A204.1 (cell line): ENCODE measurements at regions not wholly inside any gene's neighbourhood (a gene's known extent, or its start where the extent isn't known, plus 50 kb on each side); places are given as distances from the start of the nearest gene placed in this dataset.
"Not testable (repeated sequence)": the region's sequence is repeated elsewhere in the genome, so short reads cannot be mapped to it uniquely, and the experiment has no call there.

Source experiments
- FAIRE-seq: peaks from 2 replicates; lab custom pipeline; 2012; peaks lifted over from hg19 to GRCh38; lab: Jason Lieb, UNC

DNA sequence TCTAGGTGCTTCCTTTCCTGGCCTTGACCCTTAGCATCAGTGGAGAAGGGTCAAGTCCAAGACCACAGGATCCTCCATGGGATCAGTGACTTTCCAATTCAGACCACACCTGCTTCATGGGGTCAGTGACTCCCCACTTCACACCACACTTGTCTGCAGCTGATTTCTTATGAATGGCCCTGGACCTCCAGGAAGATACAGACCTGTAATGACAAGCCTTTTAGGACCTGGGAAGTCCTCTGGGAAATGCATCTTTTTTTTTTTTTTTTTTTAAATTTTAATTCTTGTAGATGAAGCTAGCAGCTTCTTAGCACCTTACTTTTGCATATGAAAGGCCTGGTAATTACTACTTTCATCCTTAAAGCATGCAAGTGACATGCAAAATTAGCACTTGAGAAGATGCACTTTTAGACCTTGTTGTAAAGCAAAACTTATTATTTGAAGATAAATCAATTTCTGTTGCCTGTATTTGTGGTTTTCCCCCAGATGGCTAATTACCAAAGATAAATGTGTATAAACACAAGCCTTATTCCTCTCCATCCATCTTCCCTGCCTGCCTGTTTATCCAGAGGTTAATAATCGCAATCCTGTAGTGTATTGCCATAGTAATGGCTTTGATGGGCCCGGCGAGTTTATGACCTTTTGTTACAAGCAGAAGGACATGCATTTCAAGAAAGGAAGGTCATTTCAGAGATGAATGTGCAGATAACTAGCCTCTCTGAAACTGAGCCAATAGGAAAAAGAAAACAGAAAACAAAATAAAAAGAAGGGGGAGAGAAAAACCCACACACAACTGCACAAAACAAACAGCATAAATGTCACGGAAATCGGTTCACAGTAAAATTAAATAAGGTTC, 1018.7 kb downstream of the TYW1 start:
- no peak for FAIRE-seq

DNA sequence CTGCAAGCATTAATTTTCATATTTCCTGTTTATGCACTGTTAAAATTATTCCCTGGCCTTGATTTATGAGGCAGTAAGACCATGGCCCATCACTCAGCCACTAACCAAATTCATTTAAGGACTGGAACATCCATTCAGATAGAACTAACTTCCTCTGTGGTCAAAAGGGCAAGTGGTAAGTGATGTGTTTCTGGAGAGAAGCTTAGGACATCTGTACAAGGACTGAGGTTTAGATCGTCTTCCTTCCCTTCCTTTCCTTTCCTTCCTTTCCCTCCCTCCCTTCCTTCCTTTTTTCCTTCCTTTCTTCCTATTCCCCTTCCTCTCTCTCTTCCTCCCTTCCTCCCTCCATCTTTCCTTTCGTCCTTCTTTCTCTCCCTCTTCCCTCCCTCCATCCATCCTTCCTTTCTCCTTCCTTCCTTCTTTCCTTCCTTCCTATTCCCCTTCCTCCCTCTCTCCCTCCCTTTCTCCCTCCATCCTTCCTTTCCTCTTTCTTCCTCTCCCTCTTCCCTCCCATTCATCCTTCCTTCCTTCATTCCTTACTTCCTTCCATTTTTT, 1019.4 kb downstream of the TYW1 start:
- FAIRE-seq = no peak

- FAIRE-seq = no peak
Observed at GRCh38 chr7:68020102-68020501, 1023.5 kb downstream of the TYW1 start.

GRCh38 chr7:68025369-68025768, 1028.7 kb downstream of the TYW1 start:
- FAIRE-seq = no peak

DNA sequence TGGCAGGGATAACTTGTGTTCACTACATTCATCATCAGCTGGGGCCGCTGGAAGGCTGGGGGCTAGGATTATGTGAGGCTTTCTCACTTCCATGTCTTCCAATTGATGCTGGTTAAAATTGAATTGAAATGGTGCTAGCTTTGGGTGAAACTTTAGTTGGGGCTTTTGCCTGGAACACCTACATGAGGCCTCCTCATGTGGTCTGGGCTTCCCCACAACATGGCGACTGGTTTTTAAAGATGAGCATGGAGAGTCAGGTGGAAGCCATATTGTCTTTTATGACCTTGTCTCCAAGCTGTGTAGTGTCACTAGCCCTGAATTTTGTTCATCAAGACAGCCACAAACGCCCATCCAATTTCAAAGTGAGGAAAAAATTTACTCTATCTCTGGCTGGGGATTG, 1033.9 kb downstream of the TYW1 start:
- no peak for FAIRE-seq

DNA sequence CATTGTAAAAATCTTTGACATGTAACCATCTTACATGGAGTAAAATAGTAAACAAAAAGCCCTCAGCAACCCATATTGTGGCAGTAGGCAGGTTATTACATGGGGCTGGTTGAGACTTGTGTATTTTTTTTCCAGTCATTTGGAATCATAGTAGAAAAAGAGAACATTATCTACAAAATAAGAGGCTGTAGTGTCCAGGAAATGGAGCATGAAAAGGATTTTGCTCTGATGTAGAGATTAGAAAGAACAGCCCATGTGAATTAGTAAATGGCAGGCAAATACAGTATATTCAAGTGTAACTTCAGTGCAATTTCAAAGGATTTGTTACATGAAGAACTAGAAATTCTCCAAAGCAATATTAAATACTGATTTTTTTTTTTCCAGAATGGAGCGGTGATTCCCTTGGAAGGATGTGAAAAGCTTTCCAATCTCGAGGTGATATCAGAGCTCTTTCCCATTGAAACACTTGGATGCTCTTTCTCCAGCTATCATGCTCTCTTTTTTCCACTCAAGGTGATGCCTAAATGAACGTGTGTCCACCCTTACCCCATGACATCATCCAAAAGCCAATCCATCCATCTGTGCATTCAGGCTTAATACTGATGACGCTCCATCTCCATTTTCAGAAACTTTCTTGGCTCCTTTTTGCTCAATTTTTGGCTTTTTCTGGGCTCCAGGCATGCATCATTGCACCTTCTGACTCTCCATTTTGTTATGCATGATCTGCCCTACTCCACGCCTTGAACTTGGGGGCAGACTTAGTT, 1034.7 kb downstream of the TYW1 start:
- no peak for FAIRE-seq

GRCh38 chr7:68038621-68039314, 1042.1 kb downstream of the TYW1 start:
- no peak for FAIRE-seq

DNA sequence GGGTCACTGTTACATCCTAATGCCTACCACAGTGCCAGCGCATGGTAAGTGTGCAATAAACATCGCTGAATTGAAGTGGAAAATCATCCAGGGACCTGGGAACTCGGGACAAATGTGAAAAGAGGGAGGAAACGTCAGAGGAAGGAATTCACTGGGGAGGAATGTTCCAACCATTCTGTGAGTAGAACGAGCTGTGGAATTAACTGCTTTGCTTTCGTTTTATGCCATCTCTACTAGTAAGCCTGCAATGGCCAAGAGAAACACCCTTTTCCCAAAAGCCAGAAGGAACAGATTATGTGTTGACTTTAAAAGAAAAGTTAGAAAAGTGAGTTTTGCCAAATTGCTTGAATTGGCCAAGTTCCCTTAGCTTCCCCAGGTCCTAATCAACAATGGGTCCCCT, 1044.9 kb downstream of the TYW1 start:
- FAIRE-seq = no peak

DNA sequence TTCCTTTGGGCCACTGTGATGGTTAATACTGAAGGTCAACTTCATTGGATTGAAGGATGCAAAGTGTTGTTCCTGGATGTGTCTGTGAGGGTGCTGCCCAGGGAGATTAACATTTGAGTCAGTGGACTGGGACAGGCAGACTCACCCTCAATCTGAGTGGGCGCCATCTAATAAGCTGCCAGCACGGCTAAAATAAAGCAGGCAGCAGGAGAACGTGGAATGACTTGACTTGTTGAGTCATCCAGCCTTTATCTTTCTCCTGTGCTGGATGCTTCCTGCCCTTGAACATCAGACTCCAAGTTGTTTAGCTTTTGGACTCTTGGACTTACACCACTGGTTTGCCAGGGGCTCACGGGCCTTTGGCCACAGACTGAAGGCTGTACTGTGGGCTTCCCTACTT, 1046.9 kb downstream of the TYW1 start:
- no peak for FAIRE-seq

GRCh38 chr7:68050627-68051026, 1054.0 kb downstream of the TYW1 start:
- no peak for FAIRE-seq

DNA sequence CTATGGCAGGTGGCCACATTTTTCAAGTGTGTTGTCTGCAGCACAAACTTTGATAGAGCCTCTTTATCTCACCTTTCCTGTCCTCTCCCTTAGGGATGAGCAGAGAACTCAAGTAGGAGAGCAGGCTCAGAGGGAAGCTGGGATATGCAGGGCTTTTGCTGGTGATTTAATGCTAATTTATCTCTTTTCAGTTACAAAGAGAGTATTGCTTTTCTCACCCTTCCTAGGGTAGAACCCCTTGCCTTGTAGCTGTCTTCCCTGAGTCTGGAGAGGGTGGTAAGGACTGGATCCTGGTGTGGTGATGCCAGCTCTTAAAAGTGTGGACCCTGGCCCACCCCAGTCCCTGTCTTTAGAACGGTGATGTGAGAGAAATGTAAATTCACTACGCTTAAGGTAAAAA, 1061.4 kb downstream of the TYW1 start:
- FAIRE-seq = no peak

GRCh38 chr7:68063171-68063570, 1066.5 kb downstream of the TYW1 start:
- FAIRE-seq = no peak

GRCh38 chr7:68065581-68065980, 1068.9 kb downstream of the TYW1 start:
- FAIRE-seq = no peak

DNA sequence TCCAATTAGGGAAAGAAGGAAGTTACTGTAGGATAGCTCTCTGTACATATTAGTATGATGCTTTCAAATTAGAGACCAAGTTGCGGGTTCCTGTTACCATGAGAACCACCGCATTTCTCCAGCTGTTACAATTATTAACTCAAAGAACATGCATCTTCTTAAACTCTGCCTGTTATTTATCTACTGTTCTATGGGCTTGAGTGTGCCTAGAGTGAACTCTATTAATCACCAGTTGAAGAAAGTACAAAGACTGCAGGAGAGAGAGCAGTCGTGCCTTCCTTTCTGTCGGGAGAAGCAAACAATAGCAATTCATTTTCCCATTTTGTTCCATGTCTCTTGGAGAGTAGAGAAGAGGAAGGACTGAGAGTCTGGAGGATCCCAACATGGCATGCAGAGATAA, 1071.2 kb downstream of the TYW1 start:
- FAIRE-seq = no peak

GRCh38 chr7:68070992-68071391, 1074.4 kb downstream of the TYW1 start:
- no peak for FAIRE-seq

- FAIRE-seq = no peak
Observed at GRCh38 chr7:68073701-68074100, 1077.1 kb downstream of the TYW1 start.

DNA sequence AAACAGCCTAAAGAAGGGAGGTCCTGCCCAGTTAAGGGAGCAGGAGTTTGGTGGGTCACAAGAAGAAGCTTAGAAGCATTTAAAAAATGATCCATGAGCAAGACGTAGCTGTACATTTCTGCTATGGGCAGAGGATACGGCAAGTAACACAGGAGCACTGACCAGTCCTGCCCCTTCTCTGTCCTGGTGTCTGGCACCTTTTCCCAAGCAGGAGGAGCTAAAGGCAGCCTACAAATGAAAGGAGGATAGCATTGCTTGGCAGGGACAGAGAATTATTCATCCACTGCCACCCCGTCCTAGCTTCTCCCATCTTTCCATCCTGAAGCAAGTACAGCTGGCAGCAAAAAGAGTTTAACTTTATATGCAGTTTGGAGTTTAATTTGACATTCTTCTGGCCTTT, 1077.6 kb downstream of the TYW1 start:
- FAIRE-seq = no peak

- FAIRE-seq = no peak
Observed at GRCh38 chr7:68078157-68078710, 1081.6 kb downstream of the TYW1 start.

DNA sequence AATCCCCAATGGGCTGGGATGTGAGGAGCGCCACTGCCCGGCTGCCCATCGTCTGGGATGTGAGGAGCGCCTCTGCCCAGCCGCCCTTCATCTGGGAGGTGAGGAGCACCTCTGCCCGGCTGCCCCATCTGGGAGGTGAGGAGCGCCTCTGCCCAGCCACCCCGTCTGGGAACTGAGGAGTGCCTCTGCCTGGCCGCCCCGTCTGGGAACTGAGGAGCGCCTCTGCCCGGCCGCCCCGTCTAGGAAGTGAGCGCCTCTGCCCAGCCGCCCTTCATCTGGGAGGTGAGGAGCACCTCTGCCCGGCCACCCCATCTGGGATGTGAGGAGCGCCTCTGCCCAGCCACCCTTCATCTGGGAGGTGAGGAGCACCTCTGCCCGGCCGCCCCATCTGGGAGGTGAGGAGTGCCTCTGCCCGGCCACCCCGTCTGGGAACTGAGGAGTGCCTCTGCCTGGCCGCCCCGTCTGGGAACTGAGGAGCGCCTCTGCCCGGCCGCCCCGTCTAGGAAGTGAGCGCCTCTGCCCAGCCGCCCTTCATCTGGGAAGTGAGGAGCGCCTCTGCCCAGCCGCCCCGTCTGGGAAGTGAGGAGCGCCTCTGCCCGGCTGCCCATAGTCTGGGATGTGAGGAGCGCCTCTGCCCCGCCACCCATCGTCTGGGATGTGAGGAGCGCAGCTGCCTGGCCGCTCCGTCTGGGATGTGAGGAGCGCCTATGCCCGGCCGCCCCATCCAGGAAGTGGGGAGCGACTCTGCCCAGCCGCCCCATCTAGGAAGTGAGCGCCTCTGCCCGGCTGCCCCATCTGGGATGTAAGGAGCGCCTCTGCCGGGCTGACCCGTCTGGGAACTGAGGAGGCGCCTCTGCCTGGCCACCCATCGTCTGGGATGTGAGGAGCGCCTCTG, 1085.7 kb downstream of the TYW1 start:
- not testable (repeated sequence) for FAIRE-seq

- not testable (repeated sequence) for FAIRE-seq
Observed at GRCh38 chr7:68082961-68083657, 1086.5 kb downstream of the TYW1 start.

DNA sequence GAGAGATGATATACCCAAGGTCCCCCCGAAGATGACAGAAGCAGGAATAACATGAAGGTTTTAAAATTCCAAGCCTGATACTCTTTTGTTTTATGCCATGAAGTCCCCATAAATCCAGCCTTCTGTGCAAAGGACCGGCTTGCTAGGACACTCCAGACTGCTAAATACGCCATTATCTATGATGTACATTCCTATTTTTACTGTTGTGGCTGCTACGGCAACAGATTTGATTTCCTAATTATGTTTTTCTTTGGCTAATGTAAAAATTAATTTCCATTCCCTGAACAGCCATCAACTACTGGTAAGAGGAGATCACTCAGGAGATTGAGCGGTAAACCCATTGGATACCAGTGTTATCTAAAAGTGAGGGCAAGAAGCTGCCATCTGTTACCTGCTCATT, 1090.8 kb downstream of the TYW1 start:
- FAIRE-seq = no peak
